A549 (cell line): ENCODE measurements at regions not wholly inside any gene's neighbourhood (a gene's known extent, or its start where the extent isn't known, plus 50 kb on each side); places are given as distances from the start of the nearest gene placed in this dataset.

Experiments used
- ATAC-seq, 2 experiments: fragments of 200-7000 bp in 1 of 2; fragments of >200 bp in 1 of 2; cut with Nextera tagmentation in 1 of 2; cut with Tn5 transposase in 1 of 2; 3 replicates each; pipeline versions ENCODE4 v1.8.0 to v1.9.1; 2018 to 2020; ENCODE audit warnings: mild to moderate bottlenecking in 1 of 2, moderate library complexity in 1 of 2
- CTCF ChIA-PET: fragments of 300-600 bp; sonication (Branson Sonifier 250); formaldehyde crosslinking; extraction: SDS; loops from one replicate; lab custom pipeline; 2021; ENCODE audit warnings: antibody characterized with exemption, inconsistent platforms; lab: Yijun Ruan, JAX
- POLR2A ChIA-PET: fragments of 350-600 bp; formaldehyde crosslinking; extraction: SDS; loops from one replicate; lab custom pipeline; 2021; ENCODE audit warnings: antibody characterized with exemption, inconsistent platforms; lab: Yijun Ruan, JAX
- DNase-seq, 2 experiments: peaks; one replicate each; pipeline versions ENCODE4 v3.0.0 to v3.0.0-alpha.2; 2011 to 2016; ENCODE audit warnings: low read depth in 1 of 2, low spot score in 1 of 2
- FAIRE-seq: peaks from 2 replicates; lab custom pipeline; 2011; peaks lifted over from hg19 to GRCh38; lab: Jason Lieb, UNC
- H3K27ac ChIP-seq, 2 experiments: fragments of >200 bp; sonication (Bioruptor Twin); formaldehyde crosslinking; 3 replicates each; pipeline ENCODE4 v1.5.1; 2016 to 2017
- H3K4me1 ChIP-seq: fragments of >200 bp; sonication (Bioruptor Twin); formaldehyde crosslinking; 3 replicates; pipeline ENCODE4 v1.6.1; 2016
- H3K4me2 ChIP-seq: fragments of >200 bp; sonication (Bioruptor Twin); formaldehyde crosslinking; 3 replicates; pipeline ENCODE4 v1.6.1; 2016
- H3K4me3 ChIP-seq: fragments of >200 bp; sonication (Bioruptor Twin); formaldehyde crosslinking; 3 replicates; pipeline ENCODE4 v1.5.1; 2016
- H3K9me3 ChIP-seq: fragments of >200 bp; sonication (Bioruptor Twin); formaldehyde crosslinking; 3 replicates; pipeline ENCODE4 v1.6.1; 2016
- CBX8 ChIP-seq: fragments of 200-600 bp; sonication (generic); IDR thresholded peaks from 2 replicates; pipeline ENCODE4 v1.6.1; 2016
- CEBPB ChIP-seq, 2 experiments: fragments of >200 bp in 1 of 2; sonication (Bioruptor Twin) in 1 of 2; formaldehyde crosslinking in 1 of 2; IDR thresholded peaks; 2 replicates each; pipeline ENCODE4 v1.6.1; 2012 to 2016
- CHD4 ChIP-seq: fragments of 200-600 bp; sonication (generic); IDR thresholded peaks from 2 replicates; pipeline ENCODE4 v1.6.1; 2016; ENCODE audit warnings: antibody characterized with exemption, mild to moderate bottlenecking, borderline replicate concordance
- E2F6 ChIP-seq: IDR thresholded peaks from 2 replicates; pipeline ENCODE4 v1.6.1; 2012; ENCODE audit warnings: low read depth, borderline replicate concordance
- EHF ChIP-seq: fragments of 250-450 bp; sonication (Bioruptor Pico); IDR thresholded peaks from 2 replicates; pipeline ENCODE4 v1.5.0; 2020; ENCODE audit warnings: mild to moderate bottlenecking
- EHMT2 ChIP-seq: fragments of 200-600 bp; sonication (generic); IDR thresholded peaks from 2 replicates; pipeline ENCODE4 v1.6.1; 2016; ENCODE audit warnings: antibody characterized with exemption, low read depth, mild to moderate bottlenecking, moderate library complexity
- ELK1 ChIP-seq: fragments of 150-350 bp; IDR thresholded peaks from 2 replicates; pipeline ENCODE4 v1.6.1; 2014; ENCODE audit warnings: low read depth, mild to moderate bottlenecking, low read length
- HES2 ChIP-seq: fragments of >200 bp; sonication (Bioruptor Twin); formaldehyde crosslinking; IDR thresholded peaks from 2 replicates; pipeline ENCODE4 v1.6.1; 2016
- HOXA7 ChIP-seq: fragments of 250-450 bp; sonication (Bioruptor Pico); IDR thresholded peaks from 2 replicates; pipeline ENCODE4 v1.5.0; 2020; ENCODE audit warnings: mild to moderate bottlenecking, moderate library complexity
- HOXB13 ChIP-seq: fragments of 250-450 bp; sonication (Bioruptor Pico); IDR thresholded peaks from 2 replicates; pipeline ENCODE4 v1.5.0; 2020; ENCODE audit warnings: low read depth, mild to moderate bottlenecking, moderate library complexity
- HOXB5 ChIP-seq: fragments of 250-450 bp; sonication (Bioruptor Pico); IDR thresholded peaks from 2 replicates; pipeline ENCODE4 v1.5.0; 2020; ENCODE audit warnings: mild to moderate bottlenecking, moderate library complexity
- JUN ChIP-seq, 2 experiments: fragments of >200 bp; sonication (Bioruptor Twin); formaldehyde crosslinking; IDR thresholded peaks; 2 replicates in 1 of 2; 3 replicates in 1 of 2; pipeline ENCODE4 v1.6.1; 2016 to 2017
- KDM1A ChIP-seq: fragments of 200-600 bp; sonication (generic); IDR thresholded peaks from 2 replicates; pipeline ENCODE4 v1.6.1; 2016; ENCODE audit warnings: low read depth, mild to moderate bottlenecking
- MAFK ChIP-seq: fragments of 450-650 bp; IDR thresholded peaks from 2 replicates; pipeline ENCODE4 v1.6.1; 2014; ENCODE audit not compliant: partially characterized antibody
- NFE2L2 ChIP-seq: fragments of 150-350 bp; conservative IDR thresholded peaks from 2 replicates; pipeline ENCODE4 v1.6.1; 2014; ENCODE audit warnings: low read length
- PBX3 ChIP-seq: IDR thresholded peaks from 2 replicates; pipeline ENCODE4 v1.6.1; 2012
- PHF8 ChIP-seq: fragments of 200-600 bp; sonication (generic); IDR thresholded peaks from 2 replicates; pipeline ENCODE4 v1.6.1; 2016; ENCODE audit warnings: low read depth, mild to moderate bottlenecking, antibody characterized with exemption, moderate library complexity, borderline replicate concordance
- POLR2AphosphoS2 ChIP-seq: conservative IDR thresholded peaks from 2 replicates; pipeline ENCODE4 v1.6.1; 2012; ENCODE audit warnings: low read length, improper control_type of control experiment, inconsistent platforms
- RAD21 ChIP-seq, 2 experiments: fragments of >200 bp in 1 of 2; sonication (Bioruptor Twin) in 1 of 2; formaldehyde crosslinking in 1 of 2; IDR thresholded peaks in 1 of 2; conservative IDR thresholded peaks in 1 of 2; 2 replicates in 1 of 2; 3 replicates in 1 of 2; pipeline ENCODE4 v1.6.1; 2012 to 2018; ENCODE audit warnings: inconsistent platforms in 1 of 2
- RARB ChIP-seq: fragments of 250-450 bp; sonication (Bioruptor Pico); IDR thresholded peaks from 2 replicates; pipeline ENCODE4 v1.8.0; 2021; ENCODE audit warnings: mild to moderate bottlenecking, moderate library complexity
- RNF2 ChIP-seq: fragments of 200-600 bp; sonication (generic); IDR thresholded peaks from 2 replicates; pipeline ENCODE4 v1.6.1; 2016; ENCODE audit warnings: low read depth, mild to moderate bottlenecking, antibody characterized with exemption, moderate library complexity, borderline replicate concordance
- SMC3 ChIP-seq: fragments of >200 bp; sonication (Bioruptor Twin); formaldehyde crosslinking; IDR thresholded peaks from 3 replicates; pipeline ENCODE4 v1.6.1; 2018; ENCODE audit warnings: inconsistent platforms
- TFCP2L1 ChIP-seq: fragments of 250-450 bp; sonication (Bioruptor Pico); IDR thresholded peaks from 2 replicates; pipeline ENCODE4 v1.5.0; 2021; ENCODE audit warnings: mild to moderate bottlenecking
- ZC3H11A ChIP-seq: fragments of 450-650 bp; IDR thresholded peaks from 2 replicates; pipeline ENCODE4 v1.6.1; 2014; ENCODE audit warnings: antibody characterized with exemption, mild to moderate bottlenecking
- ZFP36 ChIP-seq: fragments of 450-650 bp; IDR thresholded peaks from 2 replicates; pipeline ENCODE4 v1.6.1; 2014; ENCODE audit warnings: borderline replicate concordance; ENCODE audit not compliant: partially characterized antibody
- ZSCAN20 ChIP-seq: fragments of 250-450 bp; sonication (Bioruptor Pico); IDR thresholded peaks from 2 replicates; pipeline ENCODE4 v1.8.0; 2022; ENCODE audit warnings: mild to moderate bottlenecking, moderate library complexity
- WGBS: methylation state at CpG from one replicate; pipeline ENCODE4 v1.1.6; 2017; ENCODE audit errors: missing lambda C conversion rate; 5-methylcytosine and 5-hydroxymethylcytosine counted together
- TF ChIP-seq, protein P1 (sequence below): fragments of 250-450 bp; sonication (Bioruptor Pico); IDR thresholded peaks from 2 replicates; pipeline ENCODE4 v1.5.0; 2021; ENCODE audit warnings: mild to moderate bottlenecking, moderate library complexity, borderline replicate concordance

DNA sequence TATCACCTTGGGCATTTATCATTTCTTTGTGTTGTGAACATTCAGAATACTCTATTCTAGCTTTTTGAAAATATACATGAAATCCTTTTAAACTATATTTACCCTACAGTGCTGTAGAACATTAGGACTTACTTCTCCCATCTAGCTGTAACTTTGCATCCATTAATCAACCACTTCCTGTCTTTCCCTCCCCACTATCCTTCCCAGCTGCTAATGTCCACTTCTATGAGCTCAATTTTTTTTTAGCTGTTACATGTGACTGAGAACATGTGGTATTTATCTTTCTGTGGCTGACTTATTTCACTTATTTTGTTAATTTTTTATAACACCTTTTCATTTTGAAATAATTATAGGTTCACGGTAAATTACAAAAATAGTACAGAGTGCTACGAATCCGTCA lies 136.0 kb downstream of the LMNTD1 start:
- ATAC-seq (no peak), DNase-seq (no peak), FAIRE-seq (no peak)
- Histone ChIP-seq H3K9me3 (no peaks in the 10 kb centered on the region), H3K4me2 (no peak overlapping the region), H3K27ac (no peak overlapping the region), H3K4me3 (no peak overlapping the region), H3K4me1 (no peaks in the 10 kb centered on the region)
- ChIA-PET POLR2A (no interaction called here), CTCF (no interaction called here)
- TF ChIP-seq PBX3 (no peak), ZFP36 (no peak), ZSCAN20 (no peak), HOXB5 (CRISPR knock-in tag) (no peak), CEBPB (IDR thresholded peaks at IDR 0.05) (no peak), SMC3 (no peak), KDM1A (no peak), ZC3H11A (no peak), EHMT2 (no peak), RNF2 (no peak), E2F6 (no peak), RAD21 (conservative IDR thresholded peaks at IDR 0.05 in 1 of 2, IDR thresholded peaks at IDR 0.05 in 1 of 2) (no peak)
- TF ChIP-seq, protein P1, sequence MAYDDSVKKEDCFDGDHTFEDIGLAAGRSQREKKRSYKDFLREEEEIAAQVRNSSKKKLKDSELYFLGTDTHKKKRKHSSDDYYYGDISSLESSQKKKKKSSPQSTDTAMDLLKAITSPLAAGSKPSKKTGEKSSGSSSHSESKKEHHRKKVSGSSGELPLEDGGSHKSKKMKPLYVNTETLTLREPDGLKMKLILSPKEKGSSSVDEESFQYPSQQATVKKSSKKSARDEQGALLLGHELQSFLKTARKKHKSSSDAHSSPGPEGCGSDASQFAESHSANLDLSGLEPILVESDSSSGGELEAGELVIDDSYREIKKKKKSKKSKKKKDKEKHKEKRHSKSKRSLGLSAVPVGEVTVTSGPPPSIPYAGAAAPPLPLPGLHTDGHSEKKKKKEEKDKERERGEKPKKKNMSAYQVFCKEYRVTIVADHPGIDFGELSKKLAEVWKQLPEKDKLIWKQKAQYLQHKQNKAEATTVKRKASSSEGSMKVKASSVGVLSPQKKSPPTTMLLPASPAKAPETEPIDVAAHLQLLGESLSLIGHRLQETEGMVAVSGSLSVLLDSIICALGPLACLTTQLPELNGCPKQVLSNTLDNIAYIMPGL (CRISPR knock-in tag), result no peak
- WGBS, result 93% methylated on average over 3 of the region's 3 CpGs

DNA sequence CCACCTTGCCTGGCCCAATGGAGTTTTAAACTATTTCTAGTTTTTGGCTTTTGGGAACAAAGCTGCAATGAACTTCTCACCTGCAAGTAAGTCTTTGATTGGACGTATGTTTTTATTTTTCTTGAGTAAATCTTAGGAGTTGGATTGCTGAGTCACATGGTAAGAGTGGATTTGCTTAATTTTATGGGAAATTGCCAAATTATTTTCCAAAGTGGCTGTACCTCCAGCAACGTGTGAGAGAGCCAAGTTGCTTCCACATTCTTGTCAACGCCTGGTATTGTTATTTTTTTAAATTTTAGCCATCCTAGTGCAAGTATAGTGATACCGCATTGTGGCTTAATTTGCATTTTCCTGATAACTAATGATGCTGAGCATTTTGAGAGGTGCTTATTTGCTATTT lies 136.6 kb downstream of the LMNTD1 start:
- FAIRE-seq (no peak), ATAC-seq (no peak), DNase-seq (no peak)
- CTCF ChIA-PET, result no interaction called here
- Histone ChIP-seq H3K4me1 (no peaks in the 10 kb centered on the region), H3K27ac (no peak overlapping the region), H3K4me2 (no peak overlapping the region), H3K4me3 (no peak overlapping the region), H3K9me3 (no peaks in the 10 kb centered on the region)
- POLR2A ChIA-PET, result no interaction called here
- WGBS, result 54% methylated on average over 4 of the region's 4 CpGs
- TF ChIP-seq CHD4 (no peak), ELK1 (no peak), ZSCAN20 (no peak), TFCP2L1 (CRISPR knock-in tag) (no peak), HOXA7 (CRISPR knock-in tag) (no peak), PHF8 (no peak), POLR2AphosphoS2 (no peak), RARB (CRISPR knock-in tag) (no peak), CBX8 (no peak), JUN (IDR thresholded peaks at IDR 0.05) (no peak), RNF2 (no peak), KDM1A (no peak), EHF (CRISPR knock-in tag) (no peak), MAFK (no peak), HES2 (no peak), HOXB5 (CRISPR knock-in tag) (no peak), HOXB13 (CRISPR knock-in tag) (no peak), NFE2L2 (no peak)
